H1 (cell line): ENCODE measurements at regions not wholly inside any gene's neighbourhood (a gene's known extent, or its start where the extent isn't known, plus 50 kb on each side); places are given as distances from the start of the nearest gene placed in this dataset.

ENCODE experiments used
- E2F6 ChIP-seq: IDR thresholded peaks from 2 replicates; pipeline ENCODE4 v1.6.1; 2012; ENCODE audit warnings: inconsistent platforms
- EP300 ChIP-seq, 2 experiments: IDR thresholded peaks; 1 replicate in 1 of 2; 2 replicates in 1 of 2; pipeline ENCODE4 v1.6.1; 2011 to 2012; ENCODE audit warnings: low read depth in 2 of 2, low read length in 2 of 2, mild to moderate bottlenecking in 2 of 2, borderline replicate concordance in 1 of 2, inconsistent platforms in 1 of 2, moderate library complexity in 1 of 2
- JUND ChIP-seq: IDR thresholded peaks from 2 replicates; pipeline ENCODE4 v1.6.1; 2011; ENCODE audit warnings: mild to moderate bottlenecking, improper control_type of control experiment, low read length
- POLR2A ChIP-seq, 2 experiments: IDR thresholded peaks; 1 replicate in 1 of 2; 2 replicates in 1 of 2; pipeline ENCODE4 v1.6.1; 2011; ENCODE audit warnings: low read depth in 2 of 2, low read length in 2 of 2, mild to moderate bottlenecking in 2 of 2; ENCODE audit errors: control extremely low read depth in 1 of 2
- SIN3A ChIP-seq, 2 experiments: IDR thresholded peaks in 1 of 2; conservative IDR thresholded peaks in 1 of 2; 2 replicates each; pipeline ENCODE4 v1.6.1; 2011 to 2012; ENCODE audit warnings: low read length in 2 of 2, improper control_type of control experiment in 1 of 2, low read depth in 1 of 2, mild to moderate bottlenecking in 1 of 2
- TBP ChIP-seq: IDR thresholded peaks from 2 replicates; pipeline ENCODE4 v1.6.1; 2011; ENCODE audit warnings: low read depth, low read length, improper control_type of control experiment
- ZNF274 ChIP-seq: IDR thresholded peaks from 2 replicates; pipeline ENCODE4 v1.7.0; 2012; ENCODE audit warnings: low read length, borderline replicate concordance; ENCODE audit errors: extremely low read depth

GRCh38 chr13:63449550-63449949, 2033.9 kb upstream of the PCDH20 start:
- TF ChIP-seq EP300 (IDR thresholded peaks at IDR 0.05; ENCODE audit: borderline replicate concordance in 1 of 2, low read depth in 2 of 2, low read length in 2 of 2): no peak
- no peak for TF ChIP-seq POLR2A (IDR thresholded peaks at IDR 0.05; ENCODE audit: control extremely low read depth in 1 of 2, low read depth in 2 of 2, low read length in 2 of 2)
- TF ChIP-seq SIN3A (conservative IDR thresholded peaks at IDR 0.05 in 1 of 2, IDR thresholded peaks at IDR 0.05 in 1 of 2; ENCODE audit: low read depth in 1 of 2, low read length in 2 of 2): no peak
- TF ChIP-seq ZNF274: no peak
- TF ChIP-seq JUND: no peak
- TF ChIP-seq E2F6: no peak
- TF ChIP-seq TBP: no peak
